ENCODE measurements at regions not wholly inside any gene's neighbourhood (a gene's known extent, or its start where the extent isn't known, plus 50 kb on each side); places are given as distances from the start of the nearest gene placed in this dataset.
A peak's percentile ranks its signal among the peaks of the same experiment; 100 is the strongest.

DNA sequence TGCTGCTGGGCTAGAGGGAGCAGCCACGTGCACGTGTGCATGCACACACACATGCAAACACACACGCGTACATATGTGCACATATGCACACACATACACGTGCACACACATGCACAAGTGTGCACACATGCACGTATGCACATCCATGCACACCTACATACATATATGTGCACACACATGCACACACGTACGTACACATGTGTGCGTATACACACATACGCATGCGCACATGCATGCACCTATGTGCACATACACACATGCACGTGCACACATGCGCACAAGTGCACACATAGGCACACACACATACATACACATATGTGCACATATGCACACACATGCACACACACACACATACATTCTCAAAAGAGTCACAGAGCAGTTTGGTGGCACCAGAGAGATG, 85.9 kb upstream of the SLC25A33 start:
- TF ChIP-seq, protein P1, sequence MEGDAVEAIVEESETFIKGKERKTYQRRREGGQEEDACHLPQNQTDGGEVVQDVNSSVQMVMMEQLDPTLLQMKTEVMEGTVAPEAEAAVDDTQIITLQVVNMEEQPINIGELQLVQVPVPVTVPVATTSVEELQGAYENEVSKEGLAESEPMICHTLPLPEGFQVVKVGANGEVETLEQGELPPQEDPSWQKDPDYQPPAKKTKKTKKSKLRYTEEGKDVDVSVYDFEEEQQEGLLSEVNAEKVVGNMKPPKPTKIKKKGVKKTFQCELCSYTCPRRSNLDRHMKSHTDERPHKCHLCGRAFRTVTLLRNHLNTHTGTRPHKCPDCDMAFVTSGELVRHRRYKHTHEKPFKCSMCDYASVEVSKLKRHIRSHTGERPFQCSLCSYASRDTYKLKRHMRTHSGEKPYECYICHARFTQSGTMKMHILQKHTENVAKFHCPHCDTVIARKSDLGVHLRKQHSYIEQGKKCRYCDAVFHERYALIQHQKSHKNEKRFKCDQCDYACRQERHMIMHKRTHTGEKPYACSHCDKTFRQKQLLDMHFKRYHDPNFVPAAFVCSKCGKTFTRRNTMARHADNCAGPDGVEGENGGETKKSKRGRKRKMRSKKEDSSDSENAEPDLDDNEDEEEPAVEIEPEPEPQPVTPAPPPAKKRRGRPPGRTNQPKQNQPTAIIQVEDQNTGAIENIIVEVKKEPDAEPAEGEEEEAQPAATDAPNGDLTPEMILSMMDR (IDR thresholded peaks at IDR 0.05): no peak
- H3K27me3 ChIP-seq: no peaks in the 10 kb centered on the region
- no peak for DNase-seq
- intact Hi-C loops (cut with DNase I): no loop called here
- no peaks in the 10 kb centered on the region for H3K9me3 ChIP-seq
- no peak overlapping the region for H3K4me3 ChIP-seq
- no peak overlapping the region for H3K9ac ChIP-seq (ENCODE audit: low read depth in 2 of 2, low read length in 2 of 2)
- no peaks in the 10 kb centered on the region for H3K36me3 ChIP-seq
- no peaks in the 10 kb centered on the region for H3K4me1 ChIP-seq
- no peak overlapping the region for H3K27ac ChIP-seq

DNA sequence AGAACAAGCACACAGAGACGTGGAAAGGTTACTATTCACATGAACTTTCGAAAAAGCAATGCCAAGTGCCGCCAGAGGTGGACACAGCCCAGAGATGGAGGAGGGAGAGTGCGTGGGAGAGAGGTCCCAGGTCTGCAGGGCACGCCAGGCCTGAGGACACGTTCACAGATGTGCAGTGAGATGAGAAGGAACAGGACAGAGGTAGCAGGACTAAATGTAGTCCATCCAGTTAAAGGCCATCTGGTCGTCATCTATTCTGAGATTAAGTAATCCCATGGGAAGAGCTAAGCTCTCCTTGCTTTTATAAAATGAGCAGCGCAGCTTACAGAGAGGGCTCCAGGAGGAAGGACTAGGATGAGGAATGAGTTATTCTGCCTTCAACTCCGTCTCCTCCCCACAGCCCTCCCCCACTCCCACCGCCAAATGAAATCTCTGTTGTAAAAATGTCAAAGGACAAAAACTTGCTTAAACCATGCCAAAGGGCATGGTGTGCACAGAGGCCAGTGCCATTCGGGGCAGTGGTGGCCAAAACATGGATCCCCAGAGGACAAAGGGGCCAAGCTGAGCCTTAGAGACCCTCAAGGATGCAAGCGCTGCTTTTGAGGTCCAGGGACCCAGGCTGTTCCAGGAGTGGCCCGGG, 85.4 kb upstream of the SLC25A33 start:
- H3K27me3 ChIP-seq: no peaks in the 10 kb centered on the region
- H3K4me3 ChIP-seq: no peak overlapping the region
- H3K27ac ChIP-seq: no peak overlapping the region
- H3K4me1 ChIP-seq: no peaks in the 10 kb centered on the region
- no peaks in the 10 kb centered on the region for H3K9me3 ChIP-seq
- H3K36me3 ChIP-seq: no peaks in the 10 kb centered on the region
- no peak overlapping the region for H3K9ac ChIP-seq (ENCODE audit: low read depth in 2 of 2, low read length in 2 of 2)
- no peak for DNase-seq
- TF ChIP-seq, protein P1 (IDR thresholded peaks at IDR 0.05): no peak
- intact Hi-C loops (cut with DNase I): loop anchor here (2.0 kb wide), 2 partner anchors 165 to 187 kb away; no protein-coding TSS in a partner anchor

DNA sequence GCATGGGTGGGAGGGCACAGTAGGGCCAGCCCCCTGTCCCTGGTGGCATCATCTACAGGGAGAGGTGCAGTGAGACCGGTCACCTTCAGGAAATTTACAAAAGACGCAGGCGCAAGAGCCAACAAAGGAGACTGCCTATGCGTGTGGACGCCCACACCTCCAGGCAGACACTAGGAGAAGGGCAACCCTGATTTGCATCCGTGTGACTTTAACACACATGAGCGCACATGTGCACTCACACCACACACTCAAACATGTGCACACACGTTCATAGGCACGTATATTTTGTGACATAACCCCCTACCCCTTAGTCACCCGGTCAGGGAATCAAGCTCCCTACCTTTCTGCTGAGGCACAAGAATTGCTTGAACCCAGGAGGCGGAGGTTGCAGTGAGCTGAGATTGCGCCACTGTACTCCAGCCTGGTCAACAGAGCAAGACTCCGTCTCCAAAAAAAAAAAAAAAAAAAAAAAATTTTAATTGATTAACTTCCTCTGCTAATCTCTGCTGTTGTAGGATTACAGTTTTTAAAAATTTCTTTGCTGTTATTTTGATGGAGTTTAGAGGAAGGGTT, 84.7 kb upstream of the SLC25A33 start:
- intact Hi-C loops (cut with DNase I): loop anchor here (2.0 kb wide), 2 partner anchors 166 to 188 kb away; no protein-coding TSS in a partner anchor
- TF ChIP-seq, protein P1 (IDR thresholded peaks at IDR 0.05): no peak
- no peak overlapping the region for H3K27ac ChIP-seq

DNA sequence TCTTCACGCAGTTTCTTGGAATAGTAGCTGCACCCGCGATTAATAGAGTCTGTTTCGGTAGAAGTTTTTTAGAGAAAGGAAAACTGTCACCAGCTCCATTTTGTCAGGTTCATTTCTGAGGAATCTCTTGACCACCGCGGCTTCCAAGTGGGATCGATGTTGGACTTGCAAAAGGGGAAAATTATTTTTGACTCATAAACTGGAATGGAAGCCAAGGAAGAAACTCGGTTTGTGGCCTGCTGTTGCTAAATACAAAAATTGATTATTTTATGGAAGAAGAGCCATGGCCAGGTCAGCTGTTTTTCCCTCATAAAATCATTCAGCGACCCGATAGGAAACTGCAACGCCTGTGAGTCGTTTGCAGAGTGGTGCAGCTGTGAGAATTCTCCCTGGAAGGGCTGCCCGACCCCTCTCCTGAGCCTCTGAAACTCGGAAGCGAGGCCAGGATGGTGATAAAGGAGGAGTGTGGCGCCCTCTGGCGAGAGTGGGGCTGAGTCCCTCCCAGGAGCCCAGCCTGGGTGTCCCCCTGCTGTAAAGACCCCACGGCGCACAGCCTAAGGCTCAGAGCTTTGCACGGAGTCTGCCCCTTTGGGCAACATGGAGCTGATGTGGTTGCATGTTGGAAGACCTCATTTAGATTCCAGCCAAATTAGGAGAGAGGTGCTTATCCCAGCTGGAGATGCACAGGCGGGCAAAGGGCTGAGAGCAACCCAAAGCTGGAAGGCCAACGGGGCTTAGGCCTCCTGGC, 83.6 kb upstream of the SLC25A33 start:
- peak; percentile 77 for DNase-seq
- H3K4me1 ChIP-seq: no peaks in the 10 kb centered on the region
- no peak overlapping the region for H3K9ac ChIP-seq (ENCODE audit: low read depth in 2 of 2, low read length in 2 of 2)
- no peaks in the 10 kb centered on the region for H3K27me3 ChIP-seq
- H3K27ac ChIP-seq: no peak overlapping the region
- no peaks in the 10 kb centered on the region for H3K9me3 ChIP-seq
- no peaks in the 10 kb centered on the region for H3K36me3 ChIP-seq
- H3K4me3 ChIP-seq: no peak overlapping the region
- intact Hi-C loops (cut with DNase I): loop anchor here (2.0 kb wide), 2 partner anchors 167 to 189 kb away; no protein-coding TSS in a partner anchor
- TF ChIP-seq, protein P1 (IDR thresholded peaks at IDR 0.05): peak; percentile 89

More for the DNA sequence above, 84.7 kb upstream of the SLC25A33 start:
- Histone ChIP-seq H3K36me3 (no peaks in the 10 kb centered on the region), H3K4me3 (no peak overlapping the region), H3K9me3 (no peaks in the 10 kb centered on the region), H3K27me3 (no peaks in the 10 kb centered on the region), H3K4me1 (no peaks in the 10 kb centered on the region), H3K9ac (ENCODE audit: low read depth in 2 of 2, low read length in 2 of 2) (no peak overlapping the region)
- no peak for DNase-seq

DNA sequence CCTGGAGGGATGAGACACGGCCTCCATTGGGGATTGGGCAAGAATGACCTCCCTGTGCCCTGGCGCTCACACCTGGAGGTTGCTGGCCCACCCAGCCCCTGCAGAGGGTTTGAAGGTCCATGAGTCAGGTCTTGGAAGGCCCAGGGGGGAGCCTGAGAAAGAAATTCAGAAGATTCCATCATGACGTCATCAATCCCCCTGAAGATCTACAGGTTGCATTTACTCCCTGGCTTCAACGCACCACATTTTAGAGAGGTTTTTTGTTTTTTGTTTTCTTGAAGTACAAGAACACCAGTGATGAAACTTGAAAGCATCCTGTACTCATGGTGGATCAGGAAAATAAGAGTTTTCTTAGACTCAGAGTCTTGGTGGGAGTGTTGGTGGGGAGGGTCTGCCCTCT, 82.4 kb upstream of the SLC25A33 start:
- Histone ChIP-seq H3K36me3 (no peaks in the 10 kb centered on the region), H3K9ac (ENCODE audit: low read depth in 2 of 2, low read length in 2 of 2) (no peak overlapping the region), H3K4me3 (no peak overlapping the region), H3K4me1 (no peaks in the 10 kb centered on the region), H3K27me3 (no peaks in the 10 kb centered on the region), H3K9me3 (no peaks in the 10 kb centered on the region), H3K27ac (no peak overlapping the region)
- TF ChIP-seq, protein P1 (IDR thresholded peaks at IDR 0.05): no peak
- intact Hi-C loops (cut with DNase I): no loop called here
- no peak for DNase-seq

Data from colonic mucosa (tissue), 4 donors.